Testis (tissue), 2 donors: ENCODE measurements at regions not wholly inside any gene's neighbourhood (a gene's known extent, or its start where the extent isn't known, plus 50 kb on each side); places are given as distances from the start of the nearest gene placed in this dataset.

ENCODE experiments used
- DNase-seq: peaks from one replicate; pipeline ENCODE4 v3.0.0-alpha.2; 2019
- H3K27ac ChIP-seq, 2 donors: fragments of 200-600 bp; sonication (generic); one replicate each; pipeline ENCODE4 v1.5.1; 2019
- H3K27me3 ChIP-seq: fragments of 200-600 bp; sonication (generic); one replicate; pipeline ENCODE4 v1.5.1; 2019
- H3K36me3 ChIP-seq: fragments of 200-600 bp; sonication (generic); one replicate; pipeline ENCODE4 v1.5.1; 2017; ENCODE audit warnings: low read depth; ENCODE audit errors: missing control alignments
- H3K4me1 ChIP-seq: fragments of 200-600 bp; sonication (generic); one replicate; pipeline ENCODE4 v1.5.1; 2019
- H3K4me3 ChIP-seq, 2 donors: fragments of 200-600 bp; sonication (generic); one replicate each; pipeline ENCODE4 v1.5.1; 2017 to 2019
- H3K9me3 ChIP-seq: fragments of 200-600 bp; sonication (generic); one replicate; pipeline ENCODE4 v1.5.1; 2017
- POLR2A ChIP-seq: fragments of 450-650 bp; IDR thresholded peaks from one replicate; pipeline ENCODE4 v1.6.1; 2017; ENCODE audit warnings: antibody characterized with exemption, mild to moderate bottlenecking, moderate library complexity
- WGBS, 2 donors: methylation state at CpG; one replicate each; pipeline ENCODE4 v1.1.5; 2018; 5-methylcytosine and 5-hydroxymethylcytosine counted together
- intact Hi-C: fragments of 100-400 bp; cut with DNase I; formaldehyde crosslinking; loops from one replicate; pipeline ENCODE4 v1.15.1; 2023; ENCODE audit warnings: low total_unique reads
- TF ChIP-seq, protein P1 (sequence below), 3 experiments: fragments of 450-650 bp in 2 of 3; fragments of 200-600 bp in 1 of 3; sonication (generic) in 1 of 3; IDR thresholded peaks; one replicate each; pipeline ENCODE4 v1.5.1; 2016 to 2019; ENCODE audit warnings: antibody characterized with exemption in 3 of 3, mild to moderate bottlenecking in 2 of 3, moderate library complexity in 1 of 3

DNA sequence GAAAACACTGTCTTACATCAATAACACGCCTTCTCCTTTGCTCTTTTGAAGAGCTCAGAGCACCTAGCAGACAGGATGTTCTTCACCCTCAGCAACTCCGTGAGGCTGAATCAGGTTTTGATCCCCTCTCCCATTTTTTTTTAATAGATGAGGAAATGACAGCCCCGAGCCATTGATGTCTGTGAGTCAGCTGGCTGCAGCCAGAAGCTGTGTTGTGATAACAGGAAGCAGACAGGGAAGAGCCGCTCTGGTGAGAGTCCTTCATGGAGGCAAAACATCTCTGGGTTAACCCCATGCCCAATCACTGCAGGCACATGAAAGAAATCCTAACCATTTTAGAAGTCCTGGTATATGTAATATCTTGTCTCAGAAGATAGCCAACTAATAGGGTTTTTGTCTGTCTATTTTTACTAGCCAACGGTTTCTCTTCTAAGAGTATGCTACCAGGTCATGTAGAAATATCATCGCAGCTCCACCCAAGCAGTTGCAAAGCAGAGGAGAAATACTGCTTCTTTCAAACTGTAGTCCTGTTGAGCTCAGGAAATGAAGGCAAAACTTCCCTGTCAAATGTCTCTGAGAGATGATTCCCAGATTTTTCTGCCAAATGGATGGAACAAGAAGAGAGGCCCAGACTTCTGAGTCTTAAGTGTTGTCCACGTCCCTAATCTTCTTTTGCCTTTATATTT lies 568.9 kb downstream of the CCDC171 start:
- no peaks in the 10 kb centered on the region for H3K36me3 ChIP-seq
- WGBS, 2 donors, result 74 to 87% methylated on average over 7 of the region's 7 CpGs
- peaks cover 3% of the 10 kb centered on the region for H3K4me1 ChIP-seq
- no peaks in the 10 kb centered on the region for H3K9me3 ChIP-seq
- intact Hi-C loops, result no loop called here
- no peak overlapping the region for H3K27ac ChIP-seq
- H3K4me3 ChIP-seq, result no peak overlapping the region
- no peak for TF ChIP-seq POLR2A
- TF ChIP-seq, protein P1, sequence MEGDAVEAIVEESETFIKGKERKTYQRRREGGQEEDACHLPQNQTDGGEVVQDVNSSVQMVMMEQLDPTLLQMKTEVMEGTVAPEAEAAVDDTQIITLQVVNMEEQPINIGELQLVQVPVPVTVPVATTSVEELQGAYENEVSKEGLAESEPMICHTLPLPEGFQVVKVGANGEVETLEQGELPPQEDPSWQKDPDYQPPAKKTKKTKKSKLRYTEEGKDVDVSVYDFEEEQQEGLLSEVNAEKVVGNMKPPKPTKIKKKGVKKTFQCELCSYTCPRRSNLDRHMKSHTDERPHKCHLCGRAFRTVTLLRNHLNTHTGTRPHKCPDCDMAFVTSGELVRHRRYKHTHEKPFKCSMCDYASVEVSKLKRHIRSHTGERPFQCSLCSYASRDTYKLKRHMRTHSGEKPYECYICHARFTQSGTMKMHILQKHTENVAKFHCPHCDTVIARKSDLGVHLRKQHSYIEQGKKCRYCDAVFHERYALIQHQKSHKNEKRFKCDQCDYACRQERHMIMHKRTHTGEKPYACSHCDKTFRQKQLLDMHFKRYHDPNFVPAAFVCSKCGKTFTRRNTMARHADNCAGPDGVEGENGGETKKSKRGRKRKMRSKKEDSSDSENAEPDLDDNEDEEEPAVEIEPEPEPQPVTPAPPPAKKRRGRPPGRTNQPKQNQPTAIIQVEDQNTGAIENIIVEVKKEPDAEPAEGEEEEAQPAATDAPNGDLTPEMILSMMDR (IDR thresholded peaks at IDR 0.05), result no peak
- DNase-seq, result no peak
- no peaks in the 10 kb centered on the region for H3K27me3 ChIP-seq

DNA sequence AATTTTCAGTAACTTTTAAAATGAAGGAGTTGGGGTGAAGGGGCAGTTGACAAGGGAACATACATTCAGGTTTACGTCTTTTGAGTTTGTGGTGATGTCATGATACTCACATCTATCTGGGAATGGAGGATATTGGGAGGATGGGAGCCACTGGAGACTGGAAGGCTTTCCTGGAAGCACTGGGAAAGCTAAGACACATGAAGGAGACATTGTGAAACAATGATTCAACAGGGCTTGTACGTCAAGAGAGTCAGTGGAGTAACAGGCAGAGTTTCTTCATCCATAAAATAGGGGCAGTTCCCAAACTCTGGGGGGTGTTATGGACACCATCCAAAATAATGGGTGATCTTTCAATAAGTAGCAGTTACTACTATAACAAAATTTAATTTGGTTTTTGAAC lies 572.8 kb downstream of the CCDC171 start:
- TF ChIP-seq, protein P1 (IDR thresholded peaks at IDR 0.05), result no peak
- no peak for DNase-seq
- intact Hi-C loops, result no loop called here
- no peak overlapping the region for H3K27ac ChIP-seq
- 69 to 93% methylated on average over 2 of the region's 2 CpGs for WGBS, 2 donors
- no peak overlapping the region for H3K4me3 ChIP-seq
- H3K27me3 ChIP-seq, result no peaks in the 10 kb centered on the region
- H3K9me3 ChIP-seq, result no peaks in the 10 kb centered on the region
- H3K36me3 ChIP-seq, result no peaks in the 10 kb centered on the region
- peaks cover 2% of the 10 kb centered on the region for H3K4me1 ChIP-seq

DNA sequence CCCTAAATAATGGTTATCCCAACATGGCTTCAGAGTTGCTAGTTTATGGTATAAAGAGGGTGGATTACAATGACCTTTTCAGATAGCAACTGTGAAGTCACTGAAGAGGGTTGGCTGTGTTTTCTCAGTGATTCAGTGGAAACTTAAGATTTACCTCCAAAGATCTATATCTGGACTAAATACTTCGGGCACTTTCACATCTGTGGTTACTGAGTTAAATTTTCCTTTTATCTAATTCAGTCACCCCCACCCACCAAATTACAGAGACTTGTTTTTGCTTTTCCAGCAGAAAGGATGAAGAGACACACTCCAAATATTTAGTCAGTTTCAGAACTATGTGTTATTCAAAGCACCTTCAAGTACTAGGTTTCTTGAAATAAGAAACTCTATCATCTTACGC lies 573.2 kb downstream of the CCDC171 start:
- Histone ChIP-seq H3K27me3 (no peaks in the 10 kb centered on the region), H3K9me3 (no peaks in the 10 kb centered on the region), H3K27ac (no peak overlapping the region), H3K4me3 (no peak overlapping the region), H3K36me3 (no peaks in the 10 kb centered on the region), H3K4me1 (no peaks in the 10 kb centered on the region)
- 54 to 74% methylated on average over 2 of the region's 2 CpGs for WGBS, 2 donors
- intact Hi-C loops, result no loop called here
- no peak for DNase-seq
- no peak for TF ChIP-seq POLR2A
- TF ChIP-seq, protein P1 (IDR thresholded peaks at IDR 0.05), result no peak

DNA sequence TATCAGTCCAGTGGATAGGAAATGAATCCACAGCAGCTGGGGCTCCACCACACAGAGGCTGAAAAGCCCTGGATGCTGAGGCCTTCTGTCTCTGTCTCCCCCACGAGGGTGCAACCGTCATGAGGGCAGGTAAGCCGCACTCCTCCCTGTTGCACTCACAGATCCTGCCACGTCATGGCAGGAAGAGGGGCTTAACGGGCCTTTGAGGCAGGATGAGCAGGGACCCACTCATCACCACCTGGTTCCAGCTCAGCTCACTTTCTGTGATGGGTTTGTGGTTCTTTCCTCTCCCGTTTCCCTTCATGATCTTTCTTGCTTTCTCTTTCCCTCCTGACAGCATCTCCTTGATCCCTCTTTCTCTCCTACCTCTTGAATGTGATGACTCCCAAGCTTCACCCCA lies 575.2 kb downstream of the CCDC171 start:
- intact Hi-C loops, result no loop called here
- TF ChIP-seq, protein P1 (IDR thresholded peaks at IDR 0.05), result no peak
- TF ChIP-seq POLR2A, result no peak
- Histone ChIP-seq H3K36me3 (no peaks in the 10 kb centered on the region), H3K27me3 (no peaks in the 10 kb centered on the region), H3K4me3 (no peak overlapping the region), H3K9me3 (no peaks in the 10 kb centered on the region), H3K27ac (no peak overlapping the region), H3K4me1 (no peaks in the 10 kb centered on the region)
- no peak for DNase-seq
- WGBS, 2 donors, result 77 to 85% methylated on average over 6 of the region's 6 CpGs

DNA sequence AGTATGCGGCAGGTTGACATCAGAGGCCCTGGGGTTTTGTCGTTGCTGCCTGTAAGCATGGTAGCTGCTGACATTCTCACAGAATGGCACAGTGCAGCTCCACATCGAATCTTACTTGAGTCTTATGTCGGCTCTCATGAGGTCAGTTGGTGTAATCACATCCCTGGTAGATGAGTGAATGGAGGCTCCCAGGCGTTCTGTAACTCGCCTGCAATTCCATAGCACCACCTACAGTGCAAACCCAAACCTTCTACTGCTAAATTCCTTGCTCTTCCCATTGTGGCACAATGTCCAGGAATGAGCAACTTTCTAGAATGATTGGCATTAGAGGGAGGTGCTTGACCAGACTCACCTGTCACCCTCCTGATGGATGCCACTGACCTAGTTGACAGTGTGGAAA lies 578.4 kb downstream of the CCDC171 start:
- H3K4me3 ChIP-seq, result no peak overlapping the region
- H3K4me1 ChIP-seq, result no peaks in the 10 kb centered on the region
- intact Hi-C loops, result no loop called here
- no peak for DNase-seq
- TF ChIP-seq, protein P1 (IDR thresholded peaks at IDR 0.05), result peak in 1 of 3 experiments; percentile 10
- TF ChIP-seq POLR2A, result no peak
- H3K36me3 ChIP-seq, result no peaks in the 10 kb centered on the region
- H3K9me3 ChIP-seq, result no peaks in the 10 kb centered on the region
- WGBS, 2 donors, result 81 to 91% methylated on average over 6 of the region's 6 CpGs
- H3K27me3 ChIP-seq, result no peaks in the 10 kb centered on the region
- no peak overlapping the region for H3K27ac ChIP-seq
